ENCODE measurements at regions not wholly inside any gene's neighbourhood (a gene's known extent, or its start where the extent isn't known, plus 50 kb on each side); places are given as distances from the start of the nearest gene placed in this dataset.
A peak's percentile ranks its signal among the peaks of the same experiment; 100 is the strongest.
"Not testable (repeated sequence)": the region's sequence is repeated elsewhere in the genome, so short reads cannot be mapped to it uniquely, and the experiment has no call there.

DNA sequence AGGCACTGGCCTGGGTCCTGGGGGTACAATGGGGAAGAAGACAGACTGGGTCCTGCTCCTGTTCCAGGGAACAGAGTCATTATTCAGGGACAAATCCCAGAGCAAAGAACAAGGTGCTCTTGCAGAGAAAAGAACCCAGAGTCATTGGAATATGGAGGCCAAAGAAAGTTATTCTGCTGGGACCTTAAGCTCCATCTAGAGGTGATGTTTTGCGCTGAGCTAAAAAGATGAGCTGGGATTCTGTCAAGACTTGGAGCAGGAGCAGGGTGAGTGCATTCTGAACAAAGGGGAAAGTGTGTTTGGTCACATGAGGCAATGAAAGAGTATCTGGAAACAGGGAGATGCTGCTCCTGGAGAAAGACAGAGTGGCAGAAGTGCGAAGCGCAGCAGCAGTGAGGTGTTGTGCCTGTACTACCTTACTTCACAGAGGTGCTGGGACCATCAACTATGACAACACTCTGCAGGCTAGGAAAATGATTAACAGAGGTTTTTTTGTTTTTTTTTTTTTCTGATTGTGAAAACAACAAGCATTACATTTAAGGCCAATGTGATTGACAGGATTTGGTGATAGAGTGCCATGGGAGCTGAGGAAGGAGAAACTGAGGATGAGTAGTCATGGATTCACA is 95.3 kb upstream of the TNFSF11 start:
- peak; percentile 26 for DNase-seq (ENCODE audit: low spot score)

- no peak for DNase-seq (ENCODE audit: low spot score)
These were observed 89.6 kb upstream of the TNFSF11 start for GRCh38 chr13:42484386-42484785.

DNA sequence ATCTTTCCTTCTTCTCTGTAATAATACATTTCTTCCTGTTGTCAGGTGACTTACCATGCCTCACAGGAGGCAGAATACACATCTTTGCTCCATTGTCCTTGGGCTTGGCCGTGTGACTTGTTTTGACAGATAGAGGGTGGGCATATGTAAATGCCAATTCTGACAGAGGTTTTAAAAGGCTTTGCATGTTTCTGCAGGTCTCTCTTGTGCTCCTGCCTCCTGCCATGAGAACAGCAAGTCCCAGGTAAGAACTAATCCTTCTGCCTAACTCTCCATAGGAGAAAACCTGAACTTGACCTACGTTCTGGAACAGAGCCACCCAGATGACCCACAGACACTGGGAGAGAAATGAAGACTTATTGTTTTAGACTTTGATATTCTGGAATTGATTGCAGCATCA is 88.7 kb upstream of the TNFSF11 start:
- DNase-seq (ENCODE audit: low spot score) = no peak

DNA sequence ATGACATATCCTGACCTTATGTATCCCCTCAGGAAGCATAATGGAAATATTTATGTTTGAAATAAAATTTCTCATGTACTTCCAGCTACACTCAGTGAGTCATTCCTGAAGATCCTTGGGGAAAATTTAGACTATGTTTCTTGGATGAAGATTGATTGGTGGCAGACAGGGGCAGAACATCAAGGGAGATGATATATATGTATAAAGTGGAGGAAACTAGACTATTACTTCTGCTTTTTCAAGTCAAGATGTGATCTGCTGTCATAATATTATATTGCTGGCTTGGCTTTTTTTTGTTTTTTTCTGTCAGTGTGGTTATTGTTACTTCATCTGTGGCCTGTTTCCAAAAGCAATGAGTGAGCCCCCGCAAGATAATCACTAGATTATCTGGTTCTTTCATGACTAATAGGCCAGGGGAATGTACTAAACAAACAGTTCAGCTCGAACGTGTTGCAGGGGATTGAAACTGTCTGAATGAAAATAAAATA is 87.2 kb upstream of the TNFSF11 start:
- peak; percentile 51 for DNase-seq (ENCODE audit: low spot score)

- no peak for DNase-seq (ENCODE audit: low spot score)
These were observed 86.7 kb upstream of the TNFSF11 start for GRCh38 chr13:42487221-42487620.

- DNase-seq (ENCODE audit: low spot score) = no peak
These were observed 83.3 kb upstream of the TNFSF11 start for GRCh38 chr13:42490676-42491075.

- DNase-seq (ENCODE audit: low spot score) = no peak
These were observed 81.5 kb upstream of the TNFSF11 start for GRCh38 chr13:42492372-42492920.

DNA sequence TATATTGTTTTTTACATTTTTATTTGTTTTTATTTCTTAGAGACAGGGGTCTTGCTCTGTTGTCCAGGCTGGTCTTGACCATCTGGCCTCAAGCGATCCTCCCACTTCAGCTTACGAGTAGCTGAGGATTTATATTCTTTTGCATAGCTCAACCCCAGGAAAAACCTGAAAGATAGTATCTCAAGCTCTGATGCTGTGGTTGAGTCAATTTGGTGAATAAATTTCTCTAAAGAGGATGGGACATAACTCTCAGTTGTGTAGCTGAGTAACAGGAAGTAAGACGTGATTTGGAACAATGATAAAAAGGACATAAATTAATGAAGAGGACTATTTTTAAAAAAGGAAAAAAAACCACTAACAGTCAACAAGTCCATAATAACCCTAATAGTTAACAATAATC is 79.8 kb upstream of the TNFSF11 start:
- DNase-seq (ENCODE audit: low spot score) = no peak

DNA sequence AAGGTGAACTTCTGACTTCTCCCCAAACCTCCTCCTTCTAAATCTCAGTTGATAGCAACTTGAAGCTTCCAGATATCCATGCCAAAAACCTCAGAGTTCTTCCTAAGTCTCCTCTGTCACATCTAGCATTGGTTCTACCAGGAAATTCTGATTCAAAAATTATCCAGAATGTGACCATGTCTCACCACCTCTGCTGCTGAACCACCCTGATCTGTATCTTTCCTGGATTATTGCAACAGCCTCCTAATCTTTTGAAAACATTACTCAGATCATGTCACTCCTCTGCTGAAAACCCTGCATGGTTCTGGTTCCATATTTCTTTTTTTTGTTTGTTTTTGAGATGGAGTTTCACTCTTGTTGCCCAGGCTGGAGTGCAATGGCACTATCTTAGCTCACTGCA is 78.7 kb upstream of the TNFSF11 start:
- no peak for DNase-seq (ENCODE audit: low spot score)

GRCh38 chr13:42495751-42496150 is 78.2 kb upstream of the TNFSF11 start:
- no peak for DNase-seq (ENCODE audit: low spot score)

- not testable (repeated sequence) for DNase-seq (ENCODE audit: low spot score)
These were observed 76.9 kb upstream of the TNFSF11 start for GRCh38 chr13:42496926-42497554.

- DNase-seq (ENCODE audit: low spot score) = no peak
These were observed 76.2 kb upstream of the TNFSF11 start for GRCh38 chr13:42497798-42498197.

DNA sequence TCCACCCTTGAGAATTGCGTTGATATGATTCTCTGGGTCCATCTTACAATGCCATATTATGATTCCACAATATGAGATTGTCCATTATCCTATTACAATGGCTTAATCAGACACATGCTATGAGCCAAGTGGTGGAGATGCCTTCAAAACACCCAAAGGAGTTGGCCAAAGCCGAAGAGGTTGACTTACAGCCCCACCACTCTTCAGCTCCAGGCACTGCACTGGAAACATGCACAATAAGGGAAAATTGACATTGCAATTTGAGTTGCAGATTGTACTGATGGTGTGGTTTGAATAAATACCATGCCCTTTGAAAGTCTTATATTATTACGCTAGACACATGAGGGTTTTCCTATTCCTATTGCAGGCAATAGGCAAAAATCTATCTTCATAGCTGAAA is 75.4 kb upstream of the TNFSF11 start:
- no peak for DNase-seq (ENCODE audit: low spot score)
